Activated CD8-positive, alpha-beta T cell treated with anti-CD3 and anti-CD28 coated beads, Interleukin-2, amount 10 ng/mL, durations not matched to agents 7 days and 5 days (primary cell): ENCODE measurements at regions not wholly inside any gene's neighbourhood (a gene's known extent, or its start where the extent isn't known, plus 50 kb on each side); places are given as distances from the start of the nearest gene placed in this dataset.

Experiments
- ATAC-seq: fragments of 150-1000 bp; cut with Tn5 transposase; one replicate; pipeline ENCODE4 v1.10.0; 2021; ENCODE audit warnings: moderate library complexity
- CTCF ChIA-PET: fragments of 350-600 bp; sonication (Branson Sonifier 250); formaldehyde crosslinking; loops from one replicate; lab custom pipeline; 2021; ENCODE audit warnings: antibody characterized with exemption; lab: Charles Lee
- POLR2A ChIA-PET: fragments of 350-600 bp; sonication (Branson Sonifier 250); formaldehyde crosslinking; loops from one replicate; lab custom pipeline; 2021; ENCODE audit warnings: antibody characterized with exemption; lab: Charles Lee
- DNase-seq: peaks from one replicate; pipeline ENCODE4 v3.0.0-alpha.2; 2020
- H3K27ac Mint-ChIP-seq: one replicate; pipeline ENCODE4 v1.8.0; 2021; ENCODE audit warnings: mild to moderate bottlenecking, mixed read lengths
- H3K27me3 Mint-ChIP-seq: one replicate; pipeline ENCODE4 v1.8.0; 2021; ENCODE audit warnings: low read depth, mixed read lengths
- H3K36me3 Mint-ChIP-seq: one replicate; pipeline ENCODE4 v1.8.0; 2021; ENCODE audit warnings: low read depth, mixed read lengths
- H3K4me1 Mint-ChIP-seq: one replicate; pipeline ENCODE4 v1.8.0; 2021; ENCODE audit warnings: low read depth, mixed read lengths
- H3K4me3 Mint-ChIP-seq: one replicate; pipeline ENCODE4 v1.8.0; 2021; ENCODE audit warnings: mild to moderate bottlenecking, mixed read lengths
- H3K9me3 Mint-ChIP-seq: one replicate; pipeline ENCODE4 v1.8.0; 2022; ENCODE audit warnings: mixed read lengths; ENCODE audit not compliant: insufficient read depth

GRCh38 chr4:18840481-18840880 lies 818.9 kb upstream of the LCORL start:
- H3K27ac Mint-ChIP-seq = no peak overlapping the region
- ChIA-PET POLR2A (no interaction called here), CTCF (no interaction called here)
- H3K4me1 Mint-ChIP-seq = no peaks in the 10 kb centered on the region
- no peaks in the 10 kb centered on the region for H3K36me3 Mint-ChIP-seq
- H3K4me3 Mint-ChIP-seq = no peak overlapping the region
- DNase-seq (no peak), ATAC-seq (no peak)
- no peaks in the 10 kb centered on the region for H3K27me3 Mint-ChIP-seq
- peaks cover 29% of the 10 kb centered on the region for H3K9me3 Mint-ChIP-seq

- H3K9me3 Mint-ChIP-seq = no peaks in the 10 kb centered on the region
- H3K4me3 Mint-ChIP-seq = no peak overlapping the region
- H3K4me1 Mint-ChIP-seq = no peaks in the 10 kb centered on the region
- CTCF ChIA-PET = no interaction called here
- POLR2A ChIA-PET = no interaction called here
- H3K27me3 Mint-ChIP-seq = no peaks in the 10 kb centered on the region
- no peak overlapping the region for H3K27ac Mint-ChIP-seq
- ATAC-seq (no peak), DNase-seq (no peak)
- no peaks in the 10 kb centered on the region for H3K36me3 Mint-ChIP-seq
These were observed 794.8 kb upstream of the LCORL start for GRCh38 chr4:18816228-18816895.

GRCh38 chr4:18815779-18816173 lies 794.2 kb upstream of the LCORL start:
- H3K9me3 Mint-ChIP-seq = no peaks in the 10 kb centered on the region
- ATAC-seq = no peak

GRCh38 chr4:18815081-18815778 lies 793.7 kb upstream of the LCORL start:
- Mint-ChIP-seq H3K4me3 (no peak overlapping the region), H3K27ac (no peak overlapping the region), H3K36me3 (no peaks in the 10 kb centered on the region), H3K27me3 (no peaks in the 10 kb centered on the region), H3K9me3 (no peaks in the 10 kb centered on the region), H3K4me1 (no peaks in the 10 kb centered on the region)
- DNase-seq = no peak
- ChIA-PET POLR2A (no interaction called here), CTCF (no interaction called here)
- ATAC-seq = no peak

More at GRCh38 chr4:18815779-18816173, 794.2 kb upstream of the LCORL start:
- ChIA-PET POLR2A (no interaction called here), CTCF (no interaction called here)
- H3K4me3 Mint-ChIP-seq = no peak overlapping the region
- no peaks in the 10 kb centered on the region for H3K36me3 Mint-ChIP-seq
- H3K4me1 Mint-ChIP-seq = no peaks in the 10 kb centered on the region
- no peaks in the 10 kb centered on the region for H3K27me3 Mint-ChIP-seq
- no peak for DNase-seq
- no peak overlapping the region for H3K27ac Mint-ChIP-seq

GRCh38 chr4:18813771-18814170 lies 792.2 kb upstream of the LCORL start:
- Mint-ChIP-seq H3K27me3 (no peaks in the 10 kb centered on the region), H3K4me1 (no peaks in the 10 kb centered on the region), H3K9me3 (no peaks in the 10 kb centered on the region), H3K36me3 (no peaks in the 10 kb centered on the region), H3K27ac (no peak overlapping the region), H3K4me3 (no peak overlapping the region)
- ChIA-PET CTCF (no interaction called here), POLR2A (no interaction called here)
- no peak for DNase-seq
- no peak for ATAC-seq

GRCh38 chr4:18813055-18813454 lies 791.5 kb upstream of the LCORL start:
- CTCF ChIA-PET = no interaction called here
- peaks cover 3% of the 10 kb centered on the region for H3K9me3 Mint-ChIP-seq
- POLR2A ChIA-PET = no interaction called here

GRCh38 chr4:18803781-18804180 lies 782.2 kb upstream of the LCORL start:
- CTCF ChIA-PET = no interaction called here
- DNase-seq (no peak), ATAC-seq (no peak)
- no peaks in the 10 kb centered on the region for H3K36me3 Mint-ChIP-seq
- H3K9me3 Mint-ChIP-seq = peaks cover 3% of the 10 kb centered on the region
- no peaks in the 10 kb centered on the region for H3K27me3 Mint-ChIP-seq
- no peak overlapping the region for H3K27ac Mint-ChIP-seq
- no peaks in the 10 kb centered on the region for H3K4me1 Mint-ChIP-seq
- POLR2A ChIA-PET = no interaction called here
- H3K4me3 Mint-ChIP-seq = no peak overlapping the region

More at GRCh38 chr4:18813055-18813454, 791.5 kb upstream of the LCORL start:
- DNase-seq (no peak), ATAC-seq (no peak)
- Mint-ChIP-seq H3K27me3 (no peaks in the 10 kb centered on the region), H3K36me3 (no peaks in the 10 kb centered on the region), H3K27ac (no peak overlapping the region), H3K4me1 (no peaks in the 10 kb centered on the region), H3K4me3 (no peak overlapping the region)

- H3K9me3 Mint-ChIP-seq = no peaks in the 10 kb centered on the region
- H3K36me3 Mint-ChIP-seq = no peaks in the 10 kb centered on the region
- ATAC-seq (no peak), DNase-seq (no peak)
- H3K27me3 Mint-ChIP-seq = no peaks in the 10 kb centered on the region
- no peaks in the 10 kb centered on the region for H3K4me1 Mint-ChIP-seq
- ChIA-PET POLR2A (no interaction called here), CTCF (no interaction called here)
- no peak overlapping the region for H3K27ac Mint-ChIP-seq
- no peak overlapping the region for H3K4me3 Mint-ChIP-seq
These were observed 776.6 kb upstream of the LCORL start for GRCh38 chr4:18798123-18798522.

- Mint-ChIP-seq H3K9me3 (no peaks in the 10 kb centered on the region), H3K4me1 (no peaks in the 10 kb centered on the region), H3K27ac (no peak overlapping the region), H3K4me3 (no peak overlapping the region), H3K36me3 (no peaks in the 10 kb centered on the region), H3K27me3 (no peaks in the 10 kb centered on the region)
- DNase-seq (no peak), ATAC-seq (no peak)
- POLR2A ChIA-PET = no interaction called here
- CTCF ChIA-PET = no interaction called here
These were observed 774.2 kb upstream of the LCORL start for GRCh38 chr4:18795794-18796193.

GRCh38 chr4:18777190-18777930 lies 755.8 kb upstream of the LCORL start:
- ATAC-seq = no peak
- ChIA-PET CTCF (no interaction called here), POLR2A (no interaction called here)
- DNase-seq = no peak
- no peaks in the 10 kb centered on the region for H3K36me3 Mint-ChIP-seq
- H3K27ac Mint-ChIP-seq = no peak overlapping the region
- no peak overlapping the region for H3K4me3 Mint-ChIP-seq
- H3K27me3 Mint-ChIP-seq = no peaks in the 10 kb centered on the region
- H3K9me3 Mint-ChIP-seq = peaks cover 2% of the 10 kb centered on the region
- no peaks in the 10 kb centered on the region for H3K4me1 Mint-ChIP-seq

GRCh38 chr4:18767921-18768320 lies 746.4 kb upstream of the LCORL start:
- peaks cover 11% of the 10 kb centered on the region for H3K9me3 Mint-ChIP-seq
- no peaks in the 10 kb centered on the region for H3K4me1 Mint-ChIP-seq
- H3K27me3 Mint-ChIP-seq = no peaks in the 10 kb centered on the region
- no peak overlapping the region for H3K4me3 Mint-ChIP-seq
- ATAC-seq (no peak), DNase-seq (no peak)
- ChIA-PET POLR2A (no interaction called here), CTCF (no interaction called here)
- H3K36me3 Mint-ChIP-seq = no peaks in the 10 kb centered on the region
- H3K27ac Mint-ChIP-seq = no peak overlapping the region

- CTCF ChIA-PET = no interaction called here
- POLR2A ChIA-PET = no interaction called here
- DNase-seq (no peak), ATAC-seq (no peak)
- H3K27me3 Mint-ChIP-seq = no peaks in the 10 kb centered on the region
- no peaks in the 10 kb centered on the region for H3K9me3 Mint-ChIP-seq
- no peak overlapping the region for H3K27ac Mint-ChIP-seq
- no peaks in the 10 kb centered on the region for H3K36me3 Mint-ChIP-seq
- H3K4me3 Mint-ChIP-seq = no peak overlapping the region
- no peaks in the 10 kb centered on the region for H3K4me1 Mint-ChIP-seq
These were observed 735.1 kb upstream of the LCORL start for GRCh38 chr4:18756671-18757070.
